HL-60/S4 treated with retinoic acid at 250 ng/mL for 4 days and 3 days (cell line): ENCODE measurements at regions not wholly inside any gene's neighbourhood (a gene's known extent, or its start where the extent isn't known, plus 50 kb on each side); places are given as distances from the start of the nearest gene placed in this dataset.

Experiments
- in situ Hi-C: fragments of 300-500 bp; cut with MboI; formaldehyde crosslinking; loops from 2 replicates; pipeline ENCODE4 v1.7.0; 2022; ENCODE audit warnings: low sequenced_read_pairs

GRCh38 chr18:1907470-1908206 lies 663.7 kb downstream of the METTL4 start:
- in situ Hi-C loops, result no loop called here

- in situ Hi-C loops, result no loop called here
Observed at GRCh38 chr18:1914489-1914888, 656.8 kb downstream of the METTL4 start.

- in situ Hi-C loops, result no loop called here
Observed at GRCh38 chr18:1916869-1917523, 654.3 kb downstream of the METTL4 start.

- in situ Hi-C loops, result no loop called here
Observed at GRCh38 chr18:1917569-1917968, 653.7 kb downstream of the METTL4 start.

- in situ Hi-C loops, result no loop called here
Observed at GRCh38 chr18:1922066-1922465, 649.2 kb downstream of the METTL4 start.

- in situ Hi-C loops, result no loop called here
Observed at GRCh38 chr18:1928711-1929110, 642.6 kb downstream of the METTL4 start.

- in situ Hi-C loops, result no loop called here
Observed at GRCh38 chr18:1929720-1930119, 641.6 kb downstream of the METTL4 start.

GRCh38 chr18:1930291-1931270 lies 640.7 kb downstream of the METTL4 start:
- in situ Hi-C loops, result no loop called here

GRCh38 chr18:1952486-1952885 lies 618.8 kb downstream of the METTL4 start:
- in situ Hi-C loops, result no loop called here

- in situ Hi-C loops, result no loop called here
Observed at GRCh38 chr18:1954583-1955312, 616.6 kb downstream of the METTL4 start.

- in situ Hi-C loops, result no loop called here
Observed at GRCh38 chr18:1958798-1959197, 612.5 kb downstream of the METTL4 start.

- in situ Hi-C loops, result no loop called here
Observed at GRCh38 chr18:1965016-1965415, 606.3 kb downstream of the METTL4 start.

GRCh38 chr18:1965541-1965940 lies 605.8 kb downstream of the METTL4 start:
- in situ Hi-C loops, result no loop called here

GRCh38 chr18:1968801-1969498 lies 602.4 kb downstream of the METTL4 start:
- in situ Hi-C loops, result no loop called here

- in situ Hi-C loops, result no loop called here
Observed at GRCh38 chr18:1976484-1976883, 594.8 kb downstream of the METTL4 start.

GRCh38 chr18:1982056-1982455 lies 589.2 kb downstream of the METTL4 start:
- in situ Hi-C loops, result no loop called here

- in situ Hi-C loops, result no loop called here
Observed at GRCh38 chr18:1983746-1984515, 587.4 kb downstream of the METTL4 start.

GRCh38 chr18:1993866-1994265 lies 577.4 kb downstream of the METTL4 start:
- in situ Hi-C loops, result no loop called here

GRCh38 chr18:1994471-1994870 lies 576.8 kb downstream of the METTL4 start:
- in situ Hi-C loops, result no loop called here
